ENCODE measurements at regions not wholly inside any gene's neighbourhood (a gene's known extent, or its start where the extent isn't known, plus 50 kb on each side); places are given as distances from the start of the nearest gene placed in this dataset.

DNA sequence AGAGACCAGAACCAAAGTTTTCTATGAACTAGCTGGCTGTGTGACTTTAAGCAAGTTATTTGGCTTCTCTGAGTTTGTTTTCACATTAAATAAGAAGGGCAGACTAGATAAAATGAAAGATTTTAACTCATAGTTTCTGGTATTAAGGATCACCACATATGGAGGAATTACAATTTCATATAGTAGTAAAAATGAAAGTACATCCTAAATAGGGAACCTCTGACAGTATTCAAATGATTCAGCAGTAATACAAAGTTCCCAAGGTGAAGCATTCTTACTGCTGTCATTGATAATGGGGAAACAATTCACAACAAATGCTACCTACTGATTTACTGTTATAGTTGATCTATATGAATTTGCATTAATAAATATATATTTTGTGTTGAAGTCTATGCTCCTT is 170.3 kb upstream of the VRK2 start:
- TF ChIP-seq, protein P1, sequence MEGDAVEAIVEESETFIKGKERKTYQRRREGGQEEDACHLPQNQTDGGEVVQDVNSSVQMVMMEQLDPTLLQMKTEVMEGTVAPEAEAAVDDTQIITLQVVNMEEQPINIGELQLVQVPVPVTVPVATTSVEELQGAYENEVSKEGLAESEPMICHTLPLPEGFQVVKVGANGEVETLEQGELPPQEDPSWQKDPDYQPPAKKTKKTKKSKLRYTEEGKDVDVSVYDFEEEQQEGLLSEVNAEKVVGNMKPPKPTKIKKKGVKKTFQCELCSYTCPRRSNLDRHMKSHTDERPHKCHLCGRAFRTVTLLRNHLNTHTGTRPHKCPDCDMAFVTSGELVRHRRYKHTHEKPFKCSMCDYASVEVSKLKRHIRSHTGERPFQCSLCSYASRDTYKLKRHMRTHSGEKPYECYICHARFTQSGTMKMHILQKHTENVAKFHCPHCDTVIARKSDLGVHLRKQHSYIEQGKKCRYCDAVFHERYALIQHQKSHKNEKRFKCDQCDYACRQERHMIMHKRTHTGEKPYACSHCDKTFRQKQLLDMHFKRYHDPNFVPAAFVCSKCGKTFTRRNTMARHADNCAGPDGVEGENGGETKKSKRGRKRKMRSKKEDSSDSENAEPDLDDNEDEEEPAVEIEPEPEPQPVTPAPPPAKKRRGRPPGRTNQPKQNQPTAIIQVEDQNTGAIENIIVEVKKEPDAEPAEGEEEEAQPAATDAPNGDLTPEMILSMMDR (IDR thresholded peaks at IDR 0.05; ENCODE audit: insufficient read depth, low read length, poor library complexity, severe bottlenecking): no peak
- no peak for TF ChIP-seq EZH2phosphoT487 (conservative IDR thresholded peaks at IDR 0.05; ENCODE audit: low read length)

All from SU-DHL-6 (cell line).